CD4-positive, alpha-beta T cell (primary cell): ENCODE measurements at regions not wholly inside any gene's neighbourhood (a gene's known extent, or its start where the extent isn't known, plus 50 kb on each side); places are given as distances from the start of the nearest gene placed in this dataset.

ENCODE experiments used
- ATAC-seq: fragments of 200-7000 bp; cut with Tn5 transposase; one replicate; pipeline ENCODE4 v1.10.0; 2022; ENCODE audit warnings: mild to moderate bottlenecking; ENCODE audit not compliant: poor library complexity
- CTCF ChIA-PET: fragments of 350-600 bp; sonication (Branson Sonifier 250); formaldehyde crosslinking; loops from one replicate; lab custom pipeline; 2021; ENCODE audit warnings: antibody characterized with exemption, inconsistent platforms; lab: Charles Lee
- POLR2A ChIA-PET: fragments of 350-600 bp; sonication (Branson Sonifier 250); formaldehyde crosslinking; loops from one replicate; lab custom pipeline; 2021; ENCODE audit warnings: antibody characterized with exemption, inconsistent platforms; lab: Charles Lee
- DNase-seq, 14 experiments: peaks; one replicate each; pipeline ENCODE4 v3.0.0-alpha.2; 2013 to 2020; ENCODE audit warnings: mixed read lengths in 2 of 14
- H3K27ac ChIP-seq, 2 donors: one replicate each; pipeline versions ENCODE4 v1.5.1 to v1.7.0; 2013; ENCODE audit warnings: low read length in 2 of 2, low read depth in 1 of 2, mild to moderate bottlenecking in 1 of 2
- H3K27me3 ChIP-seq, 2 experiments: 1 replicate in 1 of 2; 2 replicates in 1 of 2; pipeline versions ENCODE4 v1.6.1 to v1.7.0; 2013; ENCODE audit warnings: low read length in 2 of 2, control low read depth in 1 of 2, mild to moderate bottlenecking in 1 of 2, moderate library complexity in 1 of 2; ENCODE audit not compliant: insufficient read depth in 2 of 2, control insufficient read depth in 1 of 2
- H3K36me3 ChIP-seq: one replicate; pipeline ENCODE4 v1.6.1; 2013; ENCODE audit warnings: low read length, control low read depth; ENCODE audit not compliant: insufficient read depth
- H3K4me1 ChIP-seq: one replicate; pipeline ENCODE4 v1.6.1; 2013; ENCODE audit warnings: low read length, control low read depth; ENCODE audit not compliant: insufficient read depth
- H3K4me3 ChIP-seq: one replicate; pipeline ENCODE4 v1.5.1; 2013; ENCODE audit warnings: mild to moderate bottlenecking, low read length, moderate library complexity
- H3K9me3 ChIP-seq, 2 experiments: 1 replicate in 1 of 2; 2 replicates in 1 of 2; pipeline versions ENCODE4 v1.6.1 to v1.7.0; 2013; ENCODE audit warnings: low read length in 2 of 2, mild to moderate bottlenecking in 2 of 2, control low read depth in 1 of 2, moderate library complexity in 1 of 2; ENCODE audit not compliant: control insufficient read depth in 1 of 2, insufficient read depth in 1 of 2
- H3K27ac Mint-ChIP-seq: one replicate; pipeline ENCODE4 v1.8.0; 2020; ENCODE audit warnings: mixed read lengths
- H3K27me3 Mint-ChIP-seq: one replicate; pipeline ENCODE4 v1.8.0; 2021; ENCODE audit warnings: mixed read lengths
- H3K36me3 Mint-ChIP-seq: one replicate; pipeline ENCODE4 v1.8.0; 2021; ENCODE audit warnings: low read depth, mixed read lengths
- H3K4me1 Mint-ChIP-seq: one replicate; pipeline ENCODE4 v1.8.0; 2021; ENCODE audit warnings: low read depth, mixed read lengths
- H3K4me3 Mint-ChIP-seq: one replicate; pipeline ENCODE4 v1.8.0; 2020; ENCODE audit warnings: mild to moderate bottlenecking, mixed read lengths
- H3K9me3 Mint-ChIP-seq: one replicate; pipeline ENCODE4 v1.8.0; 2020; ENCODE audit warnings: mixed read lengths
- CTCF ChIP-seq: fragments of 200-600 bp; IDR thresholded peaks from one replicate; pipeline ENCODE4 v1.8.0; 2022; ENCODE audit warnings: antibody characterized with exemption, mild to moderate bottlenecking
- intact Hi-C, 2 experiments: fragments of 100-400 bp; cut with DNase I in 1 of 2; cut with micrococcal nuclease in 1 of 2; formaldehyde crosslinking; loops; one replicate each; pipeline versions ENCODE4 v1.15.1 to v1.9.0; 2023 to 2025; cut with DNase I, micrococcal nuclease

GRCh38 chr6:139533573-139534471 is 159.4 kb upstream of the CITED2 start:
- Mint-ChIP-seq H3K9me3 (no peaks in the 10 kb centered on the region), H3K4me3 (peak overlapping the region; percentile 32), H3K27me3 (no peaks in the 10 kb centered on the region), H3K4me1 (peaks cover 53% of the 10 kb centered on the region), H3K36me3 (no peaks in the 10 kb centered on the region), H3K27ac (peak overlapping the region; percentile 76)
- Histone ChIP-seq H3K27me3 (no peaks in the 10 kb centered on the region), H3K36me3 (no peaks in the 10 kb centered on the region), H3K4me1 (peaks cover 41% of the 10 kb centered on the region), H3K9me3 (no peaks in the 10 kb centered on the region), H3K4me3 (no peak overlapping the region), H3K27ac (peak overlapping the region; percentile 18 to 50)
- intact Hi-C loops = no loop called here
- CTCF ChIA-PET = interaction anchor here (0.9 kb wide), 1 partner anchor 161 kb away, joined by 3 read pairs; no protein-coding TSS in a partner anchor
- peak in 2 of 14 experiments; percentile 13 to 41 for DNase-seq
- no peak for ATAC-seq
- POLR2A ChIA-PET = interaction anchor here (3.1 kb wide), 1 partner anchor 159 kb away, joined by 25 read pairs; the partner anchor contains the start of gene CITED2
- TF ChIP-seq CTCF = no peak

- Histone ChIP-seq H3K4me3 (no peak overlapping the region), H3K27ac (peak overlapping the region in 1 of 2 donors; percentile 50), H3K27me3 (no peaks in the 10 kb centered on the region), H3K4me1 (peaks cover 41% of the 10 kb centered on the region), H3K9me3 (no peaks in the 10 kb centered on the region), H3K36me3 (no peaks in the 10 kb centered on the region)
- ChIA-PET CTCF (no interaction called here), POLR2A (no interaction called here)
- intact Hi-C loops = no loop called here
- H3K4me3 Mint-ChIP-seq = peak overlapping the region; percentile 32
- ATAC-seq = no peak
- H3K4me1 Mint-ChIP-seq = peaks cover 49% of the 10 kb centered on the region
- TF ChIP-seq CTCF = no peak
- H3K27me3 Mint-ChIP-seq = no peaks in the 10 kb centered on the region
- DNase-seq = no peak
- H3K27ac Mint-ChIP-seq = peak overlapping the region; percentile 76
- H3K36me3 Mint-ChIP-seq = no peaks in the 10 kb centered on the region
- no peaks in the 10 kb centered on the region for H3K9me3 Mint-ChIP-seq
Observed at GRCh38 chr6:139533171-139533570, 158.7 kb upstream of the CITED2 start.

GRCh38 chr6:139531148-139532115 is 157.0 kb upstream of the CITED2 start:
- no peak for TF ChIP-seq CTCF
- Histone ChIP-seq H3K9me3 (no peaks in the 10 kb centered on the region), H3K4me1 (peaks cover 41% of the 10 kb centered on the region), H3K4me3 (peak overlapping the region; percentile 9), H3K36me3 (no peaks in the 10 kb centered on the region), H3K27ac (peak overlapping the region in 1 of 2 donors; percentile 56), H3K27me3 (no peaks in the 10 kb centered on the region)
- ATAC-seq (peak; percentile 89), DNase-seq (peak in 13 of 14 experiments; percentile 9 to 85 (median 23))
- POLR2A ChIA-PET = interaction anchor here (0.6 to 2.1 kb wide), 4 partner anchors 9 to 322 kb away, joined by 3 to 19 read pairs (median 8); partner anchors contain the start of gene CITED2
- no peaks in the 10 kb centered on the region for H3K9me3 Mint-ChIP-seq
- H3K36me3 Mint-ChIP-seq = no peaks in the 10 kb centered on the region
- intact Hi-C loops = no loop called here
- CTCF ChIA-PET = interaction anchor here (1.2 kb wide), 1 partner anchor 162 kb away, joined by 3 read pairs; no protein-coding TSS in a partner anchor
- H3K27me3 Mint-ChIP-seq = no peaks in the 10 kb centered on the region
- peaks cover 41% of the 10 kb centered on the region for H3K4me1 Mint-ChIP-seq
- peak overlapping the region; percentile 62 for H3K4me3 Mint-ChIP-seq
- peak overlapping the region; percentile 83 for H3K27ac Mint-ChIP-seq
